Myocyte (in vitro differentiated cells): ENCODE measurements at regions not wholly inside any gene's neighbourhood (a gene's known extent, or its start where the extent isn't known, plus 50 kb on each side); places are given as distances from the start of the nearest gene placed in this dataset.

Experiments used
- DNase-seq: peaks from one replicate; pipeline ENCODE4 v3.0.0-alpha.2; 2012; ENCODE audit warnings: low read depth

DNA sequence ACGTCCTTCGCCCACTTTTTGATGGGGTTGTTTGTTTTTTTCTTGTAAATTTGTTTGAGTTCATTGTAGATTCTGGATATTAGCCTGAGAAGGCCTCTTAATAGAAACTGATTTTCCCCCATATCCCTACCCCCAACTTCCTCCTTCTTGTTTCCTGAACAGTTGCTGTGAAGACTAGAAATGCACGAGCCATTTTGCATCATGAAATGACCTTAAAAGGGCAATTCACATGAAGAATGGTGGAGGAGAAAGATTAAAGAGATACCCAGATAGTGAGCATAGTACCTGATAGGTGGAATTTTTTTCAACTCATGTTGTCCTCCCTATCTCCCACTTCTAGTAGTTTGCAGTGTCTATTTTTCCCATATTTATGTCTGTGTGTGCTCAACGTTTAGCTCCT lies 55.2 kb upstream of the KCNH8 start:
- DNase-seq, result no peak

DNA sequence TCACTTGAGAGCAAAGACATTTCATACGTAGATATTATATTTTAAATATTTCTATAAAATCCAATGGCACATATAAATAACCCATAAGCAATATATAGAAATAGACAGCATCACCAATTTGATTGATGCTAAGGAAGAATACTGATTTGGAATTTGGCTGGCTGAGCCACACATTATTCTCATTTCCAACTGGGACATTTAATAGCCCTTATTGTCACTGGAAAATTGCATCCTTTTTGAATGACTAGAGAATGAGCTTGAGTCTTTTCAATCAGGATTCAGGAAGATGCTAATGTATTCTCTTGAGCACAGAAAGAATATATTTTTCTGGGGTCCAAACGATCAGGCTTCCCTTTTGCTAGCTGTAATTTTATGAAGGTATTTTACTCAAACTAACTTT lies 70.9 kb upstream of the KCNH8 start:
- DNase-seq, result no peak

DNA sequence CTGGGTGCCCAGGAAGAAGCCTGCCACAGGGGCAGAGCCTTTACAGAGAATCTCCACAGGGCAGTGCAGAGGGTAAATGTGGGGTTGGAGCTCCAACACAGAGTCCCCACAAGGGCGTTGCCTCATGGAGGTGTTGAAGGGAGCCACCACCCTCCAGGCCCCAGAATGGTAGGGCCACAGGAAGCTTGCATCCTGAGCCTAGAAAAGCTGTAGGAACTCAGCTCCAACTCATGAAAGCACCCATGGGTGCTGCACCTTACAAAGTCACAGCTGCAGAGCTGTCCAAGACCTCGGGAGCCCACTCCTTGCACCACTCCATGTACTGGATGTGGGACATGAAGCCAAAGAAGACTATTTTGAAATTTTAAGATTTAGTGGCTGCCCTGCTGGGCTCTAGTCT lies 73.3 kb upstream of the KCNH8 start:
- no peak for DNase-seq

DNA sequence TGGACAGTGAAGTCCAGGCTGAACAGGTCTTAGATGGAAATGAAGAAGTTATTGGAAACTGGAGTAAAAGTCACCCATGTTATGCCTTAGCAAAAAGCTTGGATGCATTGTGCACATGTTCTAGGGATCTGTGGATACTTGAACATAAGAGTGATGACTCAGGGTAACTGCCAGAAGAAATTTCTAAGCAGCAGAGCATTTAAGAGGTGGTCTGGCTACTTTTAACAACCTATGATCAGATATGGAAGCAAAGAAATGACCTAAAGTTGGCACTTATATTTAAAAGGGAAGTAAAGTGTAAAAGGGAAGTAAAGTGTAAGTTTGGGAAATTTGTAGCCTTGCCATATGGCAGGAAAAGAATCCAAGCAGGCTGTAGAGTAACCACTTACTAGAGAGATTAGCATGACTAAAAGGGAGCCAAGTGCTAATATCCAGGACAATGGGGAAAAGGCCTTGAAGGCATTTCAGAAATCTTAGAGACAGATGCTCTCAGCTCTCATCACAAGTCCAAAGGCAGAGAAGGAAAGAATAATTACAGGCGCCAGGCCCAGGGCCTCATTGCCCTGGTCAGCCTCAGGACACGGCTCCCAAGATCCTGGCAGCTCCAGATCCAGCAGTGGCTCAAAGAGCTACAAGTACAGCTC lies 73.9 kb upstream of the KCNH8 start:
- DNase-seq, result no peak

DNA sequence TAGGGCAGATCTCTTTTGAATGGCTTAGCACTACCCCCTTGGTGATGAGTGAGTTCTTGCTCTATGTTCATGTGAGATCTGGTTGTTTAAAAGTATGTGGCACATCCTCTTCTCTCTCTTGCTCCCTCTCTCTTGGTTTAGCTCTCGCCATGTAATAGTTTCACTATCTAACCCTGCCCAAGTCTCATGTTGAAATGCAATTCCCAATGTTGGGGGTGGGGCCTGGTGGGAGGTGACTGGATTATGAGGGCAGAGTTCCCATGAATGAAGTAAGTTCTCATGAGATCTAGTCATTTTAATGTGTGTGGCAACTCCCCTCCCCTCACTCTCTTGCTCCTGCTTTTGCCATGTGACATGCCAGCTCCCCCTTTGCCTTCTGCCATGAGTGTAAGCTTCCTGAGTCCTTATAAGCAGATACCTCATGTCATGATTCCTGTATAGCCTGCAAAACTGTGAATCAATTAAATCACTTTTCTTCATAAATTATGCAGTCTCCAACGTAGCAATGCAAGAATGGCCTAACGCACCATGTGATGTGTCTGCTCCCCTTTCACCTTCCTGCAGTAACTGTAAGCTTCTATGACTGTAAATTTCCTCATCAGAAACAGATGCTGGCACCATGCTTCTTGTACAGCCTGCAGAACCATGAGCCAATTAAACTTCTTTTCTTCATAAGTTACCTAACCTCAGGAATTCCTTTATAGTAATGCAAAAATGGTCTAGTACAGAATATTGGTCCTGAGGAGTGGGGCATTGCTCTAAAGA lies 74.8 kb upstream of the KCNH8 start:
- DNase-seq, result no peak

DNA sequence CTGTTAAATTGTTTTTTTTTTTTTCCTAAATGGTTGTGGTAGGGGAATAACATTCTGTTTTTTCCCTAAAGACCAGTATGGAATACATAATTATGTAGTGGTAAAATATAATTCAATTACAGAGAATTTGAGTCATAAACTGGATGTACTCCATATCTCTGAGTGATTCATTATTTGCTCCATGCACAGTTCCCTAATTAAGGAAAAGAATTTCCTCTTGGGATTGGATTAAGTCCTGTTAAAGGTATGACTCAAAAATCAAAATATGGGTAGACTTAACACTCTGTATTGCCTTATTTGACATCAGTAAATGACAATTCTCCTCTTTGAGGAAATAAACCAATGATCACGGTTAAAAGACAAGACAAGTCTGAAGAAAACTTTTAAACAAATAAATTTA lies 78.0 kb upstream of the KCNH8 start:
- DNase-seq, result no peak

DNA sequence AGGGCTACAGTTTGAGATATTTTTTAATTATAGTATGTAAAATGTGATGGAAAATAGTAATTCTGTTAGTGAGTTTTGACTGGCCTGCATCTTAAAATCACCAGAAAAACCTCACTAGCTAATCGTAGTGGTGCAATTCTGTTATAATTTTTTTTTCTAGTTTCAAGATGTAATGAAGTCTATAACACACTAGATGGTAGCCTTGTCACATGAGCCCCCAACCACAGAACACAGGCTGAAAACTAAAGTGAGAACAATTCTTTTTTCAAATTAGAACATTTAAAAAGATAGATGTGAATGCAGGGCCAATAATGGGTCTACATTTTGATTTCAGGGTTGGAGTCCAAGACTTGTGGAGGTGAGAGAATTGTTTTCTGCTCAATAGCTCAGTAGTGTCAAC lies 83.3 kb upstream of the KCNH8 start:
- DNase-seq, result no peak

DNA sequence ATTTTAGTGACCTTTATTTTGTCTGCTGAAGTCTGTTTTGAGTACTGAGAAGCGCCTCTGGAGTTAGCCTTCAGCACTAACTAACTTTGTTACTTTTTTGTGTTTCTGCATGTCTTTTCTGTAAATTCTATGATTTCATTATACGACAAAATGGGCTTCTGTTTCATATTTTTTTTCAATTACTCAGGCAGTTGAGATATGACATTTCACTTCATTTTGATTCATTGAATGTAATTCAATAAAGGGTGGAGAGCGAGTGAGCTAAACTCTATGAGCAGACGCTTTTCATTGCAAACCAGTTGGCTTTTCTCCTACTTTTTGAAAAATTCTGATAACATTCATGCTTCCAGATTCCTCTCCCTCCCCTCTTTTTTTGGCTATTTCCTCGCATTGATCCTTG lies 84.4 kb upstream of the KCNH8 start:
- no peak for DNase-seq

DNA sequence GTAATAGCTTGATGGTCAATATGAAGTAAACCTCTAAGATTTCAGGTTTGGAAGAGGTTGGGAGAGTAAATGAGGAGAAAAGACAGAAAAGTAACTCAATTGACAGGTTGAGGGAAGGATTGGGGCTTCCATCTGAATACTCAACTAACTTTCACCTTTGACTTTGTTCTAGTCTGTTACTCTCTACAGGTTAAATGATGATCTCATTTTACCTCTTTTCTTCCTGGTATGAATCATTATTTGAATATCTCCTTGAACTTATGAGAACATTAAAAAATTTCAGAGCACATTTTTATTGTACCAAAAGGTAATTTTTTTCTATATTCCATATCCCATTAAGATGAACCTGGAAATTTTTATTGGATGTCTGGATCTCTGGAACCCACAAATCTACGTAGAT lies 87.9 kb upstream of the KCNH8 start:
- DNase-seq, result no peak

DNA sequence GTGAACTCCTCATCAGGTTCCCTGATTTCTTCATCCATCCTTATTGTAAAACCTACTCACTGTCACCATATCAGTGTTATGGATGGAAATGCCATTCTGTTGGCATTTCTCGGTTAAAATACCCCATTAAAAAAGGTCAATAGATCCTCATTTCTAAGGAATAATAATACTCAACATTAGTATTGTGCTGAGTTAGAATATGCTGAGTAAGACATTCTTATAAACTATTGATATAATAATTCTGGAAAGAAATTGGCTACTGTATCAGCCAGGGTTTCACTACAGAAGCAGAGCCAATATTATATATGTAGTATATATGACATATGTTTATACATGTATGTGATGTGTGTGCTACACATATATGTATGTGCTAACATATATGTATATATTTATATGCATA lies 95.4 kb upstream of the KCNH8 start:
- DNase-seq, result no peak

DNA sequence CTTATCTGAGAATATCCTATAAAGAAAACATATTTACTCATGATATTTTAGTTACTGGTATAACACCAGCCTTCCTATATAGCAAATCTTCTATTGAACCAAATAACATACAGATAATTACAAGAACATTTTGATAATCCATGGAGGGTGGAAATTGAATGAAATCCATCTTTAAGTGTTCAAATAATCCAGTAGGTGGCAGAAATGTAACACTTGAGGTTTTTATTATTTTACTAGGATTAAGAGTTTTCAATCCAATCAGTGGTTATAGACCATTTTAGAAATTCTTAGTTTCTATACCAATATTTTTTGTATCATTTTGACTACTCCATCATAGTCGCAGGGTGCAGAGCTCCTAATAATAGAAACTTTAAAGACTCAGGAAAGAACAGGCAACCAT lies 101.9 kb upstream of the KCNH8 start:
- no peak for DNase-seq

DNA sequence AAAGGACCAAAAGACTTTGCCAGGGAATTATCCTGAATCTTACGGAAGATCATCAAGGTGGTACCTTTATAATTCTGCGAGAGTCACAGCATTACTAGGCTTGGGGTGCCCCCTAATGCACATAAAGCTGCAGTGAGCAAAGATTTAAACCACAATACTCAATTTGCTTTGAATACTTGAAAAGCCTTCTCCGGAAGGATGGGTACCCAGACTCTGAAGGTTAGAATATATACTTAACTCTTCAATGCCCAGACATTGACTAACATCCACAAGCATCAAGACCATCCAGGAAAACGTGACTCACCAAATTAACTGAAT lies 117.8 kb upstream of the KCNH8 start:
- no peak for DNase-seq

DNA sequence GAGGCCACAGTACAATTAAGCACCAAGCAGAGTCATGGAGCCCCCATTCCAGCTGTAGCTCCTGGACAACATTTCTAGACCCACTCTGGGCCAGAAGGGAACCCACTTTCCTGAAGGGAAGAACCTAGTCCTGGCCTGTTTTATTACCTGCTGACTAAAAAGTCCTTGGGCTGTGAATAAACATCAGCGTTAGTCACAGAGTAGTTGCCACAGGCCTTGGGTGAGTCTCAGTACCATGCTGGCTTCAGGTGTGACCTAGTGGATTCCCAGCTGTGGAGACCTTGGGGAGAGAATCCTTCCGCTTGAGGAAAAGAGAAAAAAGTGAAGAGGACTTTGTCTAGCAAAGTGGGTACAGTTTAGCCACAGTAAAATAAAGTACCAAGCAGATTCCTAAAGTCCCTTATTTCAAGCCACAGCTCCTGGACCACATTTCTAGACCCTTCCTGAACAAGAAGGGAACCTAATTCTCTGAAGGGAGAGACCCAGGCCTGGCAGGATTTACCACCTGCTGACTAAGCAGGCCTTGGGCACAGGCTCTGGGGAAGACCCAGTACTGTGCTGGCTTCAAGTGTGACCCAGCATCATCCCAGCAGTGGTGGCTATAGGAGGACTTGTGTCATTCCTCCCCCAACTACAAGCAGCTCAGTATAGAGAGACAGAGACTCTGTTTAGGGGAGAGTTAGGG lies 118.3 kb upstream of the KCNH8 start:
- DNase-seq, result no peak

DNA sequence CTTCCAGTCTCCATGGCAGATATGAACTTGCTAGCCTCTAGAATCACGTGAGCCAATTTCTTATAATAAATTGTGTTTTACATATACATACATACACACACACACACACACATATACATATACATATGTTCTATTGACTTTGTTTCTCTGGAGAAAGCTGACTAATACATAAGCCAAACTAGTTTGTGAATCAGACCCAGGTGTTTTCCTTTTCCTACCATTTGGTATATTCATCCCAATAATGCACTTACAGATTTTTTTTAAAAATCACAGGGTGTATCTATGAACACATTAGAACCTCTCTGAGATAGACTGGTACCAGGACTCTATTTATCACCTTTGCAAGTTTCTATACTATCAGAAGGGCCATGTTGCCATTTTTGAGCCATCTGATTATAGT lies 122.9 kb upstream of the KCNH8 start:
- no peak for DNase-seq

DNA sequence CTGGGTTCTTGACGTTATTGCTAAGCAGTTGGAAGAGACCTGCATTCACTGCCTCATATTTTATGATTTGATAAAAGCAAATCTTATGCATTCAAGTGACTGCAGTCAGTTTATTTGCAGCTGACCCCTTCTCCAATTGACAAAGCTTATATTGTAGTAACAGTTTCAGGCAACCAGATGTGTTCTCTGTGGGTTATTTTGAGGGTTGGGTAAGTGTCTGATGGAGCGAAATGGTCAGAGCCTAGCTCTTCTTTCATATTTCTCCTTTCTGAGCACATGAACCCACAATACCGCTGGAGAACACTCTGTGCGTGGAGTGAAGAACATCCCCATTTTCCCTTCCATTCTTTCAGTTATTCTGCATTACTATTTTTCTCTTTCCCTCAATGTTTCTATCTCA lies 125.8 kb upstream of the KCNH8 start:
- DNase-seq, result no peak

DNA sequence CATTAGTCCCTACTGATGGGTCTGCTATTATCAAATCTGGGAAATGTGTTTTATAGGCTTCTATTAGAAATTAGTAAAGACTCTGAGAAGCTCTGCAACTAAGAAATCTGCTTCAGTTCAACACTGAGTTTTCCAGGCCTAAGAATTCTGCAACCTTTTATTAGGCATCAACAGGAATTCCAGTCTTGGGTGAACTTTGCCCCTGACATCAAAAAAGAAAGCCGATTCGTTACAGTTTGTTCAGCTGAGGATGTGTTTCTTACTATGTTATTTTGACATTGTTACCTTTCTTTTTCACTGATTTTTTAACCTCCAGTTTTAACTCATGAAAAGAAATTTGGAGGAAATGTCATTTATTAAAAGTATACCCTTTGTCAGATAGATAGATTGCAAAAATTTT lies 131.5 kb upstream of the KCNH8 start:
- no peak for DNase-seq

DNA sequence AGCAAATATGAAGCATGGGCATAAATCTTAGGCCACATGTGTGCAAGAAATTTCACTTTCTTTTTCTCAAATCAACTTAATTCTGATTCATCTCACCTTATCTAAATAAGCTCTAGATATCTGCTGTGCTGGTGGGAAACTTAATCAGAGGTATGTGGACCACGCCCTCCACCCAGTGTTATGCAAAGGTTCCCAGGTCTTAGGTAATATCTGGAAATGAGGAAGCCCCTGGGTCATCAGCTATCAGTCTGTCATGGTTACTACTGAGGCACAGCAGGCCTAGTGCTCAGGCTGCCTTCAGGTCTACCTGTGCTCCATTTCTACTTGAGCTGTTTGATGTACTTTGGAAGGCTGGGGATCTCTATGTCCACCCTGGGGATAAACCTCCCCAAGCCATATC lies 134.4 kb upstream of the KCNH8 start:
- DNase-seq, result no peak

DNA sequence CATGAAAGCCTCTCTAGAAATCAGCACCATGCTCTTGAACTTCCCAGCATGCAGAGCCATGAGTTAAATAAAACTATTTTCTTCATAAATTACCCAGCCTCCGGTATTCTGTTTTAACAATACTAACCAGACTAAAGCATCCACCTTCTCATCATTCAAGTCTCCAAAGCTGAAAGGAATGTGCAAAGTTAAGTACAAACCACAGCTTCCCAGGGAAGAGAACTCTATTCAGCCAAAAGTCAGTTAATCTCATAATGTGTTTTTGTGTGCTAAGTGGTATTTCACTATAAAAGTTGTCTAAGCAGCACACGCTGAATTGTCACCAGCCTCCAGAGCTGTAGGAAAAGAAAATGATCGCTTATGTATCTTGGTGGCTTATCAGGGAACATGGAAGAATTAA lies 135.5 kb upstream of the KCNH8 start:
- DNase-seq, result no peak

DNA sequence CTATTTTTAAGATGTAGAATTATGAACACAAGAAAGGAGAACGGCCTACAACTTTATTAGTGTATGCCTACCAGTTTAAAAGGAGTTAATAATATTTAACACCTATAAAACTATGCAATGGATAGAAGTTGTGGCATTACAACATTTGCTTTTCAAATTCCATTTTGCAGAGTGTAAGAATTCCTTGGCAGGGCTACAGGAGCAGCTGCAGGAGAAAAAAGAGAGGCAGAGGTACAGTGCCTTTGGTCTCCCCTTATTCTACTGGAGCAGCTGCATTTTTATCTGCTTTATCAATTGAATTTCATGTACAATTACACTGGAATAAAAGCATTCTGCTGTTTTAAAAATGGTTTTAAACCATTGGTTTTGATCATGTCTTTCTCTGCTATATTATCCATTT lies 145.7 kb upstream of the KCNH8 start:
- peak; percentile 7 for DNase-seq

DNA sequence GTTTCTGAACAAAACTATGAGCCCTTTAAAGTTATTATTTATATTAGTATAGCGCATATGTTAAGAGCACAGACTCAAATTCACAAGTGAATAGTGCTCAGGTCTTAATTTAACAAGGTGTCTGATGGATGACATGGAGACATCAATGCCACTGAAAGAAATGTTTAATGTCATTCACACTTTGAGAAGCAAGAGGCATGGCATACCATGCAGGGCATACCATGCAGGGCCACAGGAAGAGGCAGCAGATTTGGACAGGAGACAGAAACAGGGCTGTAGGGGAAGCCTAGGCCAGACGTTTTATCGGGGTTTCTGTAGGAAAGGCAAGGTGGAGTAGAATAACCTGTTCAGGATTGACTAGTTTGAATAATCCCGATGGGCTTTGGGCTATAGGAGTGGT lies 150.2 kb upstream of the KCNH8 start:
- no peak for DNase-seq

DNA sequence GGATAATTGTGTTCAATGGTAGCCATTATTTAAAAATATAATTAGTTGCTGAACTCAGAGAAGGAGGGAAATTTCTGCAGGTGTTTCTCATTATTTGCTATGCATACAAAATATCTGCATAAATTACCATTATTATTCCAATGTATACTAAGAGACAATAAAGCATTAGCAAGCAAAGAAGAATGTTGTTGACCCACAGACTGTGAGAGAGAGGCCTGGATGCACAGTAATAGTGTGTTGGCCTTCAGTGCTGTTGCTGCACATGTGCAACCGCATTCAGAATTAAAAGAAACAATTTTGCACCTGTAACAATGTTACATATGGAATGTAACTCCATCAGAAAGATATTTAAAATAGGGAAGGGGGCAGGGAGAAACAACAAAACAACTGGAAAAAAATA lies 155.6 kb upstream of the KCNH8 start:
- no peak for DNase-seq

DNA sequence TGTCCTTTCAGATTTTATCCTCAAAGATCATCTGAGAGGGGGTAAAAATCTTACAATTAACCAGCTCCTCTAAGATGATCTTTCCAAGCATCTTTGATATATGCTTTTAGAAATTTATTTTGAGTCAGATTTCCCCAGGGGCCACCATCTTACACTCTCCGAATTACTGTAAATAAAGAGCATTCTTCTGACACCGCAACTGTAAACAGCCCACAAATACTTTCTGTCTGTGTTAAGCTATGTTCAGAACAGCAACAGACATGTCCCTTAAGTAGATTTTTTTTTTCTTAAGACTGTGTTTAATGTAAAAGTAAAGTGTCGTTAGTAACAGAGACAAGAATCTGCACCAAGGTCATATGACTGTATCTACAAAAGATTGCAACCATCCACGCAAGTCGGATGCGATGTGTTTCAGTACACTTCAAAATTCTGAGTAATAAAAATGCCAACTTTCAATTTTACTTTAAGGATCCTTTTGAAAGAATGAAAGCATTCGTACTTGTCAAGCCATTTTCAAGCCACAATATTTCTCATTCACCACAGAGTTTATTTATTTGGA lies 159.0 kb upstream of the KCNH8 start:
- DNase-seq, result no peak
